Smooth muscle cell (in vitro differentiated cells): ENCODE measurements at regions not wholly inside any gene's neighbourhood (a gene's known extent, or its start where the extent isn't known, plus 50 kb on each side); places are given as distances from the start of the nearest gene placed in this dataset.

Experiments used
- DNase-seq: peaks from one replicate; lab custom pipeline; 2025; ENCODE audit not compliant: unreplicated experiment; lab: John Stamatoyannopoulos, UW
- H2AFZ ChIP-seq: fragments of 200-600 bp; sonication (generic); 2 replicates; pipeline ENCODE4 v1.6.0; 2016; ENCODE audit warnings: antibody characterized with exemption, low read depth, mild to moderate bottlenecking
- H3F3A ChIP-seq: fragments of 200-600 bp; sonication (generic); 2 replicates; pipeline ENCODE4 v1.6.0; 2017; ENCODE audit warnings: antibody characterized with exemption, low read depth
- H3K27ac ChIP-seq: fragments of 200-600 bp; sonication (generic); 2 replicates; pipeline ENCODE4 v1.5.1; 2016; ENCODE audit warnings: low read depth, mild to moderate bottlenecking
- H3K27me3 ChIP-seq: fragments of 200-600 bp; sonication (generic); 2 replicates; pipeline ENCODE4 v1.6.1; 2016; ENCODE audit warnings: low read depth, mild to moderate bottlenecking
- H3K36me3 ChIP-seq: fragments of 200-600 bp; sonication (generic); 2 replicates; pipeline ENCODE4 v1.5.1; 2016; ENCODE audit warnings: low read depth
- H3K4me1 ChIP-seq: fragments of 200-600 bp; sonication (generic); 2 replicates; pipeline ENCODE4 v1.5.1; 2016; ENCODE audit warnings: low read depth
- H3K4me2 ChIP-seq: fragments of 200-600 bp; sonication (generic); 2 replicates; pipeline ENCODE4 v1.6.0; 2016; ENCODE audit warnings: mild to moderate bottlenecking
- H3K4me3 ChIP-seq: fragments of 200-600 bp; sonication (generic); 2 replicates; pipeline ENCODE4 v1.5.1; 2016; ENCODE audit warnings: mild to moderate bottlenecking
- H3K79me2 ChIP-seq: fragments of 200-600 bp; sonication (generic); 2 replicates; pipeline ENCODE4 v1.6.0; 2016; ENCODE audit warnings: low read depth, mild to moderate bottlenecking
- H3K9ac ChIP-seq: fragments of 200-600 bp; sonication (generic); 2 replicates; pipeline ENCODE4 v1.6.0; 2016; ENCODE audit warnings: low read depth
- H3K9me3 ChIP-seq: fragments of 200-600 bp; sonication (generic); replicated peaks from 2 replicates; pipeline ENCODE4 v1.5.1; 2016; ENCODE audit warnings: low read depth
- H4K20me1 ChIP-seq: fragments of 200-600 bp; sonication (generic); 2 replicates; pipeline ENCODE4 v1.6.0; 2016; ENCODE audit warnings: low read depth
- CTCF ChIP-seq: fragments of 200-600 bp; sonication (generic); IDR thresholded peaks from 2 replicates; pipeline ENCODE4 v1.5.1; 2017; ENCODE audit warnings: borderline replicate concordance, mild to moderate bottlenecking, antibody characterized with exemption; ENCODE audit not compliant: insufficient read depth, poor library complexity, severe bottlenecking
- WGBS: methylation state at CpG from one replicate; pipeline ENCODE4 v1.1.7; 2016; ENCODE audit warnings: low lambda C conversion rate; 5-methylcytosine and 5-hydroxymethylcytosine counted together

GRCh38 chr4:73348185-73348584 lies 55.9 kb upstream of the ALB start:
- no peak overlapping the region for H3K4me3 ChIP-seq
- H3K36me3 ChIP-seq = no peaks in the 10 kb centered on the region
- H3K79me2 ChIP-seq = no peaks in the 10 kb centered on the region
- H3K27ac ChIP-seq = no peak overlapping the region
- H3K9ac ChIP-seq = no peak overlapping the region
- H3K4me2 ChIP-seq = no peak overlapping the region
- no peak for TF ChIP-seq CTCF
- H3F3A ChIP-seq = no peaks in the 10 kb centered on the region
- no peak for DNase-seq
- H3K9me3 ChIP-seq = no peaks in the 10 kb centered on the region
- H3K4me1 ChIP-seq = no peaks in the 10 kb centered on the region
- no peak overlapping the region for H2AFZ ChIP-seq
- H3K27me3 ChIP-seq = no peaks in the 10 kb centered on the region
- no peaks in the 10 kb centered on the region for H4K20me1 ChIP-seq

GRCh38 chr4:73347497-73347896 lies 56.6 kb upstream of the ALB start:
- TF ChIP-seq CTCF = no peak
- H3K4me2 ChIP-seq = no peak overlapping the region
- no peaks in the 10 kb centered on the region for H3K36me3 ChIP-seq
- H4K20me1 ChIP-seq = no peaks in the 10 kb centered on the region
- H3K79me2 ChIP-seq = no peaks in the 10 kb centered on the region
- H3K9me3 ChIP-seq = no peaks in the 10 kb centered on the region
- no peak for DNase-seq
- no peak overlapping the region for H2AFZ ChIP-seq
- H3K27ac ChIP-seq = no peak overlapping the region
- H3F3A ChIP-seq = no peaks in the 10 kb centered on the region
- H3K4me3 ChIP-seq = no peak overlapping the region
- no peaks in the 10 kb centered on the region for H3K4me1 ChIP-seq
- no peak overlapping the region for H3K9ac ChIP-seq
- no peaks in the 10 kb centered on the region for H3K27me3 ChIP-seq

- H3K9me3 ChIP-seq = no peaks in the 10 kb centered on the region
- no peaks in the 10 kb centered on the region for H3K27me3 ChIP-seq
- H3K4me1 ChIP-seq = no peaks in the 10 kb centered on the region
- H3K4me2 ChIP-seq = no peak overlapping the region
- TF ChIP-seq CTCF = no peak
- H3K27ac ChIP-seq = no peak overlapping the region
- WGBS = 67% methylated on average over 4 of the region's 4 CpGs
- H3K79me2 ChIP-seq = no peaks in the 10 kb centered on the region
- H3F3A ChIP-seq = no peaks in the 10 kb centered on the region
- no peaks in the 10 kb centered on the region for H4K20me1 ChIP-seq
- H3K4me3 ChIP-seq = peak overlapping the region; percentile 14
- H3K9ac ChIP-seq = no peak overlapping the region
- H2AFZ ChIP-seq = no peak overlapping the region
- H3K36me3 ChIP-seq = no peaks in the 10 kb centered on the region
- no peak for DNase-seq
Observed at GRCh38 chr4:73345399-73345975, 58.6 kb upstream of the ALB start.

GRCh38 chr4:73344106-73344505 lies 60.0 kb upstream of the ALB start:
- Histone ChIP-seq H3K4me2 (no peak overlapping the region), H3K9me3 (no peaks in the 10 kb centered on the region), H3K4me1 (no peaks in the 10 kb centered on the region), H4K20me1 (no peaks in the 10 kb centered on the region), H2AFZ (no peak overlapping the region), H3F3A (no peaks in the 10 kb centered on the region), H3K27me3 (no peaks in the 10 kb centered on the region), H3K79me2 (no peaks in the 10 kb centered on the region), H3K9ac (no peak overlapping the region), H3K27ac (no peak overlapping the region), H3K4me3 (no peak overlapping the region), H3K36me3 (no peaks in the 10 kb centered on the region)
- no peak for TF ChIP-seq CTCF
- no peak for DNase-seq
- WGBS = 95% methylated on average over 1 of the region's 1 CpG
